ENCODE measurements at regions not wholly inside any gene's neighbourhood (a gene's known extent, or its start where the extent isn't known, plus 50 kb on each side); places are given as distances from the start of the nearest gene placed in this dataset.

GRCh38 chr10:8187171-8187666, 132.7 kb downstream of the GATA3 start:
- H3K4me3 ChIP-seq (ENCODE audit: low read depth, low read length, poor library complexity, severe bottlenecking): no peak overlapping the region
- no peak for TF ChIP-seq EZH2 (IDR thresholded peaks at IDR 0.05; ENCODE audit: borderline replicate concordance, low read length)
- TF ChIP-seq, protein P1, sequence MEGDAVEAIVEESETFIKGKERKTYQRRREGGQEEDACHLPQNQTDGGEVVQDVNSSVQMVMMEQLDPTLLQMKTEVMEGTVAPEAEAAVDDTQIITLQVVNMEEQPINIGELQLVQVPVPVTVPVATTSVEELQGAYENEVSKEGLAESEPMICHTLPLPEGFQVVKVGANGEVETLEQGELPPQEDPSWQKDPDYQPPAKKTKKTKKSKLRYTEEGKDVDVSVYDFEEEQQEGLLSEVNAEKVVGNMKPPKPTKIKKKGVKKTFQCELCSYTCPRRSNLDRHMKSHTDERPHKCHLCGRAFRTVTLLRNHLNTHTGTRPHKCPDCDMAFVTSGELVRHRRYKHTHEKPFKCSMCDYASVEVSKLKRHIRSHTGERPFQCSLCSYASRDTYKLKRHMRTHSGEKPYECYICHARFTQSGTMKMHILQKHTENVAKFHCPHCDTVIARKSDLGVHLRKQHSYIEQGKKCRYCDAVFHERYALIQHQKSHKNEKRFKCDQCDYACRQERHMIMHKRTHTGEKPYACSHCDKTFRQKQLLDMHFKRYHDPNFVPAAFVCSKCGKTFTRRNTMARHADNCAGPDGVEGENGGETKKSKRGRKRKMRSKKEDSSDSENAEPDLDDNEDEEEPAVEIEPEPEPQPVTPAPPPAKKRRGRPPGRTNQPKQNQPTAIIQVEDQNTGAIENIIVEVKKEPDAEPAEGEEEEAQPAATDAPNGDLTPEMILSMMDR (IDR thresholded peaks at IDR 0.05; ENCODE audit: low read length): no peak
- H2AFZ ChIP-seq (ENCODE audit: low read length): no peak overlapping the region
- no peaks in the 10 kb centered on the region for H3K79me2 ChIP-seq (ENCODE audit: insufficient read depth, low read length)
- H3K36me3 ChIP-seq (ENCODE audit: insufficient read depth, low read length): no peaks in the 10 kb centered on the region
- H3K27ac ChIP-seq (ENCODE audit: low read depth, low read length, poor library complexity, severe bottlenecking): no peak overlapping the region
- no peaks in the 10 kb centered on the region for H3K9me2 ChIP-seq (ENCODE audit: low read depth, low read length)
- H4K20me1 ChIP-seq (ENCODE audit: insufficient read depth, low read length): no peaks in the 10 kb centered on the region
- H3F3A ChIP-seq (ENCODE audit: insufficient read depth, low read length): no peaks in the 10 kb centered on the region
- H3K4me1 ChIP-seq (ENCODE audit: insufficient read depth, low read length, severe bottlenecking): no peaks in the 10 kb centered on the region
- no peaks in the 10 kb centered on the region for H3K27me3 ChIP-seq (ENCODE audit: insufficient read depth, low read length)
- H3K9me3 ChIP-seq (ENCODE audit: low read length): no peaks in the 10 kb centered on the region
- H3K4me2 ChIP-seq (ENCODE audit: low read length): no peak overlapping the region
- no peak overlapping the region for H3K9ac ChIP-seq (ENCODE audit: low read length)

DNA sequence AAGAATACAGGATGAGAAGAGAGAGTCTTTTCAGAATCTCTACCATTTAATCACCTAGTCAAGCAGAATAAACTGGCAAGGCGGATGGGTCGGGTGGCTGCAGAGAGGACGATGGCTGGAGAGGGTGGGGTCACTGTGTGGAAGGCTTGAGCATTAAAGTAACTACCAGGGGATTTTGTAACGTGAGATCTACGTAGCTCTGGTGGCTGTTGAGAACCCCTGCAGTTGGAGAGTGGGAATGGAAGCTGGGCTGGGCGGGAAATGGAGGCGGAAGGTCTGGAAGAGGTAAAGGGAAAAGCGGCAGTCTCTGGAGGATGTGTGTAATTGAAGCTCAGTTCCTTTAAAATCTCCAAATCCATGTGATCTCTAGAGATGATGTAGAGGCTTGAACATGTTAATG, 135.0 kb downstream of the GATA3 start:
- Histone ChIP-seq H4K20me1 (ENCODE audit: insufficient read depth, low read length) (no peaks in the 10 kb centered on the region), H3K9me3 (ENCODE audit: low read length) (no peaks in the 10 kb centered on the region), H3K27me3 (ENCODE audit: insufficient read depth, low read length) (no peaks in the 10 kb centered on the region), H3K9ac (ENCODE audit: low read length) (no peak overlapping the region), H3K79me2 (ENCODE audit: insufficient read depth, low read length) (no peaks in the 10 kb centered on the region), H3K4me3 (ENCODE audit: low read depth, low read length, poor library complexity, severe bottlenecking) (no peak overlapping the region), H3K36me3 (ENCODE audit: insufficient read depth, low read length) (no peaks in the 10 kb centered on the region), H2AFZ (ENCODE audit: low read length) (no peak overlapping the region), H3K9me2 (ENCODE audit: low read depth, low read length) (no peaks in the 10 kb centered on the region), H3K27ac (ENCODE audit: low read depth, low read length, poor library complexity, severe bottlenecking) (no peak overlapping the region), H3F3A (ENCODE audit: insufficient read depth, low read length) (no peaks in the 10 kb centered on the region), H3K4me1 (ENCODE audit: insufficient read depth, low read length, severe bottlenecking) (no peaks in the 10 kb centered on the region), H3K4me2 (ENCODE audit: low read length) (no peak overlapping the region)
- no peak for TF ChIP-seq EZH2 (IDR thresholded peaks at IDR 0.05; ENCODE audit: borderline replicate concordance, low read length)
- TF ChIP-seq, protein P1 (IDR thresholded peaks at IDR 0.05; ENCODE audit: low read length): no peak

- Histone ChIP-seq H3K9ac (ENCODE audit: low read length) (no peak overlapping the region), H3K27me3 (ENCODE audit: insufficient read depth, low read length) (no peaks in the 10 kb centered on the region), H3K4me1 (ENCODE audit: insufficient read depth, low read length, severe bottlenecking) (no peaks in the 10 kb centered on the region), H3K36me3 (ENCODE audit: insufficient read depth, low read length) (no peaks in the 10 kb centered on the region), H3K4me3 (ENCODE audit: low read depth, low read length, poor library complexity, severe bottlenecking) (no peak overlapping the region), H3K27ac (ENCODE audit: low read depth, low read length, poor library complexity, severe bottlenecking) (no peak overlapping the region), H3K9me2 (ENCODE audit: low read depth, low read length) (no peaks in the 10 kb centered on the region), H4K20me1 (ENCODE audit: insufficient read depth, low read length) (no peaks in the 10 kb centered on the region), H3K4me2 (ENCODE audit: low read length) (no peak overlapping the region), H2AFZ (ENCODE audit: low read length) (no peak overlapping the region), H3F3A (ENCODE audit: insufficient read depth, low read length) (no peaks in the 10 kb centered on the region), H3K79me2 (ENCODE audit: insufficient read depth, low read length) (no peaks in the 10 kb centered on the region), H3K9me3 (ENCODE audit: low read length) (no peaks in the 10 kb centered on the region)
- TF ChIP-seq EZH2 (IDR thresholded peaks at IDR 0.05; ENCODE audit: borderline replicate concordance, low read length): no peak
These were observed 137.8 kb downstream of the GATA3 start for GRCh38 chr10:8192301-8192700.

GRCh38 chr10:8193546-8193945, 139.1 kb downstream of the GATA3 start:
- Histone ChIP-seq H3K79me2 (ENCODE audit: insufficient read depth, low read length) (no peaks in the 10 kb centered on the region), H3K9ac (ENCODE audit: low read length) (no peak overlapping the region), H3F3A (ENCODE audit: insufficient read depth, low read length) (no peaks in the 10 kb centered on the region), H4K20me1 (ENCODE audit: insufficient read depth, low read length) (no peaks in the 10 kb centered on the region), H3K27me3 (ENCODE audit: insufficient read depth, low read length) (no peaks in the 10 kb centered on the region), H3K4me3 (ENCODE audit: low read depth, low read length, poor library complexity, severe bottlenecking) (no peak overlapping the region), H3K9me3 (ENCODE audit: low read length) (no peaks in the 10 kb centered on the region), H3K36me3 (ENCODE audit: insufficient read depth, low read length) (no peaks in the 10 kb centered on the region), H2AFZ (ENCODE audit: low read length) (no peak overlapping the region), H3K27ac (ENCODE audit: low read depth, low read length, poor library complexity, severe bottlenecking) (no peak overlapping the region), H3K4me1 (ENCODE audit: insufficient read depth, low read length, severe bottlenecking) (no peaks in the 10 kb centered on the region), H3K9me2 (ENCODE audit: low read depth, low read length) (no peaks in the 10 kb centered on the region), H3K4me2 (ENCODE audit: low read length) (no peak overlapping the region)
- no peak for TF ChIP-seq EZH2 (IDR thresholded peaks at IDR 0.05; ENCODE audit: borderline replicate concordance, low read length)
- TF ChIP-seq, protein P1 (IDR thresholded peaks at IDR 0.05; ENCODE audit: low read length): no peak
